GM10248 (cell line): ENCODE measurements at regions not wholly inside any gene's neighbourhood (a gene's known extent, or its start where the extent isn't known, plus 50 kb on each side); places are given as distances from the start of the nearest gene placed in this dataset.

Experiments
- CTCF ChIA-PET: fragments of 300-600 bp; sonication (Branson Sonifier 250); formaldehyde crosslinking; extraction: SDS; loops from one replicate; lab custom pipeline; 2021; ENCODE audit warnings: antibody characterized with exemption; lab: Yijun Ruan, JAX
- POLR2A ChIA-PET: fragments of 350-650 bp; sonication (Branson Sonifier 250); formaldehyde crosslinking; extraction: SDS; loops from one replicate; lab custom pipeline; 2020; ENCODE audit warnings: antibody characterized with exemption; lab: Yijun Ruan, JAX
- DNase-seq: peaks from one replicate; pipeline ENCODE4 v3.0.0; 2012; ENCODE audit errors: extremely low spot score
- TF ChIP-seq, protein P1 (sequence below): IDR thresholded peaks from 2 replicates; pipeline ENCODE4 v1.5.1; 2012; ENCODE audit warnings: mild to moderate bottlenecking, low read depth; ENCODE audit errors: extremely low read depth, missing control alignments, control extremely low read depth

DNA sequence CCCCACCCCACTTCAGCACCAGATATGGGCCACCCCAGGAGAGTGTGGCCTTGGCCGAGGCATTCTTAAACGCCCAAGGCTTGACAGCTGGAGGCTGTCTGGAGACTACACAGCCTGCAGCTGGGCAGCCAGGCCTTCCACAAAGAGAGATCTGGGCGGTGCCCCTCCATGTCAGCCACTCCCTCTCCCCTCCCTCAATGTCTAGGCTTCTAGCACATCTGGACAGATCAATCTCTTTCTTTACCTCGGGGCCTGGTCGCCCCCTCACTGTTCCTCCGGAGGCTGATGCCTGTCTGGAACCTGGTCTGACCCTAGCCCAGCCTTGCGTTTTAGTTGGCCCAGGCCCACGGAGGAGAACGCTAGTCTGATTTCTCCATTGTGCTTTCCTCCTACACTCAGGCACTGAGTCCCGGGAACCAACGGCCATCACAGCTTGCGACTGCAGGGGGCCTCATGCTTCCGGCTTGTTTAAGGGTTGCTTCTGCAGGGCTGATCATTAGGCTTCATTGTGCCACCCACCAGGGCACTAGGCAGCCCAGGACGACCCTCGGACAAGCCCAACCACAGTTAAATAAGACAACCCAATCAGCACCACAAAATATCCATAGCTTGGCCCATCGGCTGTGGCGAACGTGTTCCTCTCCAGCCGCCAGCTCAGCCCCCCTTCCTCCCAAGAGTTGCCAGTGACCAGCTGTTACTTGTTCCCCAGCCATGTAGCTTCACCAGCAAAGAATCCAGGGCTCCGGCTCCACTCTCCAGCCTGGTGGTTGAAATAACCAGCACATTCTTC lies 200.6 kb downstream of the BCOR start:
- TF ChIP-seq, protein P1, sequence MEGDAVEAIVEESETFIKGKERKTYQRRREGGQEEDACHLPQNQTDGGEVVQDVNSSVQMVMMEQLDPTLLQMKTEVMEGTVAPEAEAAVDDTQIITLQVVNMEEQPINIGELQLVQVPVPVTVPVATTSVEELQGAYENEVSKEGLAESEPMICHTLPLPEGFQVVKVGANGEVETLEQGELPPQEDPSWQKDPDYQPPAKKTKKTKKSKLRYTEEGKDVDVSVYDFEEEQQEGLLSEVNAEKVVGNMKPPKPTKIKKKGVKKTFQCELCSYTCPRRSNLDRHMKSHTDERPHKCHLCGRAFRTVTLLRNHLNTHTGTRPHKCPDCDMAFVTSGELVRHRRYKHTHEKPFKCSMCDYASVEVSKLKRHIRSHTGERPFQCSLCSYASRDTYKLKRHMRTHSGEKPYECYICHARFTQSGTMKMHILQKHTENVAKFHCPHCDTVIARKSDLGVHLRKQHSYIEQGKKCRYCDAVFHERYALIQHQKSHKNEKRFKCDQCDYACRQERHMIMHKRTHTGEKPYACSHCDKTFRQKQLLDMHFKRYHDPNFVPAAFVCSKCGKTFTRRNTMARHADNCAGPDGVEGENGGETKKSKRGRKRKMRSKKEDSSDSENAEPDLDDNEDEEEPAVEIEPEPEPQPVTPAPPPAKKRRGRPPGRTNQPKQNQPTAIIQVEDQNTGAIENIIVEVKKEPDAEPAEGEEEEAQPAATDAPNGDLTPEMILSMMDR, result no peak
- no peak for DNase-seq
- POLR2A ChIA-PET, result no interaction called here
- CTCF ChIA-PET, result no interaction called here

GRCh38 chrX:39897741-39898097 lies 200.0 kb downstream of the BCOR start:
- POLR2A ChIA-PET, result no interaction called here
- TF ChIP-seq, protein P1, result no peak
- no peak for DNase-seq
- CTCF ChIA-PET, result no interaction called here

DNA sequence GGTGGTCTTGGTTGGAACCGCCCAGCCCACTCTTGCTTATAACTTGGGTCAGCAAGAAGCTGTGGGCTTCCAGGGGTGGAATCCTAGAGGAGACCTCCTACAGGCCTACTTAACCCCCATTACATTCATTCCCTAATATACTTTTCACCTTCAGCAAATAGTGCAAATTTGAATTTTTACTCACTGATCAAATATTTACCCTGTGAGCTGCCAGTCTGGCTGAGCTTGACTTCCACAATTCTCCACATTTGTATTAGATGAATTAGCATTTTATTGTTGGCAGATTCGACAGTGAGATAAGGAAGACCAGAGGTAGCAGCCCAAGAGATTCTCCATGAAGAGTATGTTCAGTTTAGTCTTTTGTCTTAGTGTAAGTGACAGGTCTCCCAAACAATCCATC lies 199.6 kb downstream of the BCOR start:
- TF ChIP-seq, protein P1, result no peak
- ChIA-PET POLR2A (no interaction called here), CTCF (no interaction called here)
- no peak for DNase-seq

DNA sequence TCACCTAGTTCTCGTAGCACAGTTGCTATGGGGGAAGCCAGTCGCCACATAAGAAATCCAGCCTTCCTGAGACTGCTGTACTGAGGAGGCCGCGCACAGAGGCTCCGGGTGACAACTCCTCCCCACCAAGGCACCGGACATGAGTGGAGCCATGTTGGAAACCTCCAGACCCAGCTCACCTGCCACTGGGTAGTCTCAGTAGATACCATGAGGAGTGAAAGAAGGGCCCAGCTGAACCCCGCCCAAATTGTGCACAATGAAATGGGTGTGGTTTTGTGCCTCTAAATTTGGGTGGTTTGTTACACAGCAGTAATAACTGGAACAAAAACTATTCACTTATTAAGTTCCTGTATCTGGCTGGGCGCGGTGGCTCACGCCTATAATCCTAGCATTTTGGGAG lies 198.7 kb downstream of the BCOR start:
- POLR2A ChIA-PET, result no interaction called here
- TF ChIP-seq, protein P1, result no peak
- DNase-seq, result no peak
- CTCF ChIA-PET, result no interaction called here

DNA sequence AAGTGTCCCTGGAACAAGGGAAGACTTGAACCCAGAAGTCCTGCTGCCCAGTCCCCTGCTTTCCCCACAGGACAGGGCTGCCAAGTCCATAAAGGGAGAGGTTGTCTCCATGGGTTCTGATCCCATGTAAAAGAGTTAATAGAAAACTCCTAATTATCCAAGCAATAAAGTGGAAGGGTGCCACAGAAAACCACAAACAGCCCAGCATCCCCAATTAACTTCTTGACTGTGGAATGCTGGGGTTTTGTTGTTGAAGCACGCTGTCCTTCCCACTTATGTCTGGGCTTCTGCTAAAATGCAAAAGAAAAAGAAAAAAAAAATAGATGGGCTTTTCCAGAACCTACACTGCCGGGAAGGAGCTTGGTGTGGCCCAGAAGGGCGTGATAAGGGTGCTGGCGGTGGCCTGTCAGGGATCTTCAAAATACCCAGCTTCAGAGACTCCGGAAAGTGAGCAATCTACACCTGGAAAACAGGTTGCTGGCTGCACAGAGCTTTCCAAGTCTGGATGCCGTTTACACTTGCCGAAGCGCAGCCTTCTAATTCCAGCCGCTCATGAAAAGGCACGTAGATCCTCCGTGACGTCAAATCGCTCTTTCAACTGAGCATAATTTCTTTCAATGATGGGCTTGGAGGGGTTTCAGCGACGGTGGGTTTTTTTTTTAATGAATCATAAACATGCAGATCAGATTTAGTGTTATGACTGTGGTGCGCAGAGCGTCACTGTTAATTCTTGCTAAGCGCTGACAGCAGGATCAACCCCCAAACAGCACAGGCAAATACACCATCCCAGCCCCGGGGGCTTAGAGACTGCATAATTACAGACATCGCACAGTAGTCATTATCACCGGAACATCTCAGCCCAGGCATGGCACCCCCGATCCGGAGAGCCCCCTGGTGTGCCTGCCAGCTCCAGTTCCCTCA lies 197.6 kb downstream of the BCOR start:
- POLR2A ChIA-PET, result no interaction called here

GRCh38 chrX:39900777-39901170 lies 197.0 kb downstream of the BCOR start:
- ChIA-PET CTCF (no interaction called here), POLR2A (no interaction called here)
- TF ChIP-seq, protein P1, result no peak
- no peak for DNase-seq

More for the DNA sequence above, 197.6 kb downstream of the BCOR start:
- TF ChIP-seq, protein P1, result no peak
- DNase-seq, result no peak
- CTCF ChIA-PET, result no interaction called here
